HepG2 (cell line): ENCODE measurements at regions not wholly inside any gene's neighbourhood (a gene's known extent, or its start where the extent isn't known, plus 50 kb on each side); places are given as distances from the start of the nearest gene placed in this dataset.

Experiments
- ISL2 ChIP-seq: sonication (generic); formaldehyde crosslinking; IDR thresholded peaks from 2 replicates; pipeline ENCODE4 v1.5.0; 2020; ENCODE audit warnings: missing genetic modification reagents
- ZNF563 ChIP-seq: sonication (generic); formaldehyde crosslinking; IDR thresholded peaks from 2 replicates; pipeline ENCODE4 v1.8.0; 2022; ENCODE audit warnings: mild to moderate bottlenecking, moderate library complexity, missing genetic modification reagents
- ZNF598 ChIP-seq: sonication (generic); formaldehyde crosslinking; IDR thresholded peaks from 2 replicates; pipeline ENCODE4 v1.5.1; 2020; ENCODE audit warnings: mild to moderate bottlenecking, missing genetic modification reagents, borderline replicate concordance
- TF ChIP-seq, protein P1 (sequence below): sonication (generic); formaldehyde crosslinking; IDR thresholded peaks from 2 replicates; pipeline ENCODE4 v1.8.0; 2023; ENCODE audit warnings: mild to moderate bottlenecking, missing genetic modification reagents
- TF ChIP-seq, protein P2 (sequence below): IDR thresholded peaks from 2 replicates; pipeline ENCODE4 v1.6.1; 2016; ENCODE audit warnings: low read depth, missing genetic modification reagents, missing compliant biosample characterization
- TF ChIP-seq, protein P3 (sequence below): IDR thresholded peaks from 2 replicates; pipeline ENCODE4 v1.6.1; 2012; ENCODE audit warnings: inconsistent platforms
- TF ChIP-seq, protein P4 (sequence below), 2 experiments: fragments of 450-650 bp in 1 of 2; sonication (generic) in 1 of 2; formaldehyde crosslinking in 1 of 2; IDR thresholded peaks; 2 replicates each; pipeline versions ENCODE4 v1.6.1 to v1.8.0; 2016 to 2022; ENCODE audit warnings: antibody characterized with exemption in 1 of 2, mild to moderate bottlenecking in 1 of 2, missing genetic modification reagents in 1 of 2

DNA sequence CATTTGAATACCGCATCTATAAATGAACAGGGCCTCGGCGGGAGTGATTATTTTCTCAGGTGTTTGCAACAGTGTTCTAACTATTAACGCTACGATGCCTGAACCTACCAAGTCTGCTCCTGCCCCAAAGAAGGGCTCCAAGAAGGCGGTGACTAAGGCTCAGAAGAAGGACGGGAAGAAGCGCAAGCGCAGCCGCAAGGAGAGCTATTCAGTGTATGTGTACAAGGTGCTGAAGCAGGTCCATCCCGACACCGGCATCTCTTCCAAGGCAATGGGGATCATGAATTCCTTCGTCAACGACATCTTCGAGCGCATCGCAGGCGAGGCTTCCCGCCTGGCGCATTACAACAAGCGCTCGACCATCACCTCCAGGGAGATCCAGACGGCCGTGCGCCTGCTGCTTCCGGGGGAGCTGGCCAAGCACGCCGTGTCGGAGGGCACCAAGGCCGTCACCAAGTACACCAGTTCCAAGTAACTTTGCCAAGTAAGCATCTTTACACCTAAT, 70.9 kb downstream of the HFE start (continued):
- TF ChIP-seq ISL2 (CRISPR knock-in tag): peak; percentile 58; the same call in 1 of the 2 replicates
- TF ChIP-seq, protein P1, sequence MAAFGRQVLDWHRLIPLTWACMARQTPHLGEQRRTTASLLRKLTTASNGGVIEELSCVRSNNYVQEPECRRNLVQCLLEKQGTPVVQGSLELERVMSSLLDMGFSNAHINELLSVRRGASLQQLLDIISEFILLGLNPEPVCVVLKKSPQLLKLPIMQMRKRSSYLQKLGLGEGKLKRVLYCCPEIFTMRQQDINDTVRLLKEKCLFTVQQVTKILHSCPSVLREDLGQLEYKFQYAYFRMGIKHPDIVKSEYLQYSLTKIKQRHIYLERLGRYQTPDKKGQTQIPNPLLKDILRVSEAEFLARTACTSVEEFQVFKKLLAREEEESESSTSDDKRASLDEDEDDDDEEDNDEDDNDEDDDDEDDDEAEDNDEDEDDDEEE: no peak
- TF ChIP-seq, protein P2, sequence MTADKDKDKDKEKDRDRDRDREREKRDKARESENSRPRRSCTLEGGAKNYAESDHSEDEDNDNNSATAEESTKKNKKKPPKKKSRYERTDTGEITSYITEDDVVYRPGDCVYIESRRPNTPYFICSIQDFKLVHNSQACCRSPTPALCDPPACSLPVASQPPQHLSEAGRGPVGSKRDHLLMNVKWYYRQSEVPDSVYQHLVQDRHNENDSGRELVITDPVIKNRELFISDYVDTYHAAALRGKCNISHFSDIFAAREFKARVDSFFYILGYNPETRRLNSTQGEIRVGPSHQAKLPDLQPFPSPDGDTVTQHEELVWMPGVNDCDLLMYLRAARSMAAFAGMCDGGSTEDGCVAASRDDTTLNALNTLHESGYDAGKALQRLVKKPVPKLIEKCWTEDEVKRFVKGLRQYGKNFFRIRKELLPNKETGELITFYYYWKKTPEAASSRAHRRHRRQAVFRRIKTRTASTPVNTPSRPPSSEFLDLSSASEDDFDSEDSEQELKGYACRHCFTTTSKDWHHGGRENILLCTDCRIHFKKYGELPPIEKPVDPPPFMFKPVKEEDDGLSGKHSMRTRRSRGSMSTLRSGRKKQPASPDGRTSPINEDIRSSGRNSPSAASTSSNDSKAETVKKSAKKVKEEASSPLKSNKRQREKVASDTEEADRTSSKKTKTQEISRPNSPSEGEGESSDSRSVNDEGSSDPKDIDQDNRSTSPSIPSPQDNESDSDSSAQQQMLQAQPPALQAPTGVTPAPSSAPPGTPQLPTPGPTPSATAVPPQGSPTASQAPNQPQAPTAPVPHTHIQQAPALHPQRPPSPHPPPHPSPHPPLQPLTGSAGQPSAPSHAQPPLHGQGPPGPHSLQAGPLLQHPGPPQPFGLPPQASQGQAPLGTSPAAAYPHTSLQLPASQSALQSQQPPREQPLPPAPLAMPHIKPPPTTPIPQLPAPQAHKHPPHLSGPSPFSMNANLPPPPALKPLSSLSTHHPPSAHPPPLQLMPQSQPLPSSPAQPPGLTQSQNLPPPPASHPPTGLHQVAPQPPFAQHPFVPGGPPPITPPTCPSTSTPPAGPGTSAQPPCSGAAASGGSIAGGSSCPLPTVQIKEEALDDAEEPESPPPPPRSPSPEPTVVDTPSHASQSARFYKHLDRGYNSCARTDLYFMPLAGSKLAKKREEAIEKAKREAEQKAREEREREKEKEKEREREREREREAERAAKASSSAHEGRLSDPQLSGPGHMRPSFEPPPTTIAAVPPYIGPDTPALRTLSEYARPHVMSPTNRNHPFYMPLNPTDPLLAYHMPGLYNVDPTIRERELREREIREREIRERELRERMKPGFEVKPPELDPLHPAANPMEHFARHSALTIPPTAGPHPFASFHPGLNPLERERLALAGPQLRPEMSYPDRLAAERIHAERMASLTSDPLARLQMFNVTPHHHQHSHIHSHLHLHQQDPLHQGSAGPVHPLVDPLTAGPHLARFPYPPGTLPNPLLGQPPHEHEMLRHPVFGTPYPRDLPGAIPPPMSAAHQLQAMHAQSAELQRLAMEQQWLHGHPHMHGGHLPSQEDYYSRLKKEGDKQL (CRISPR knock-in tag): no peak; the same call in 1 of the 2 replicates
- TF ChIP-seq, protein P3, sequence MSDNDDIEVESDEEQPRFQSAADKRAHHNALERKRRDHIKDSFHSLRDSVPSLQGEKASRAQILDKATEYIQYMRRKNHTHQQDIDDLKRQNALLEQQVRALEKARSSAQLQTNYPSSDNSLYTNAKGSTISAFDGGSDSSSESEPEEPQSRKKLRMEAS: peak; percentile 25; the same call in 1 of the 2 replicates
- TF ChIP-seq, protein P4, sequence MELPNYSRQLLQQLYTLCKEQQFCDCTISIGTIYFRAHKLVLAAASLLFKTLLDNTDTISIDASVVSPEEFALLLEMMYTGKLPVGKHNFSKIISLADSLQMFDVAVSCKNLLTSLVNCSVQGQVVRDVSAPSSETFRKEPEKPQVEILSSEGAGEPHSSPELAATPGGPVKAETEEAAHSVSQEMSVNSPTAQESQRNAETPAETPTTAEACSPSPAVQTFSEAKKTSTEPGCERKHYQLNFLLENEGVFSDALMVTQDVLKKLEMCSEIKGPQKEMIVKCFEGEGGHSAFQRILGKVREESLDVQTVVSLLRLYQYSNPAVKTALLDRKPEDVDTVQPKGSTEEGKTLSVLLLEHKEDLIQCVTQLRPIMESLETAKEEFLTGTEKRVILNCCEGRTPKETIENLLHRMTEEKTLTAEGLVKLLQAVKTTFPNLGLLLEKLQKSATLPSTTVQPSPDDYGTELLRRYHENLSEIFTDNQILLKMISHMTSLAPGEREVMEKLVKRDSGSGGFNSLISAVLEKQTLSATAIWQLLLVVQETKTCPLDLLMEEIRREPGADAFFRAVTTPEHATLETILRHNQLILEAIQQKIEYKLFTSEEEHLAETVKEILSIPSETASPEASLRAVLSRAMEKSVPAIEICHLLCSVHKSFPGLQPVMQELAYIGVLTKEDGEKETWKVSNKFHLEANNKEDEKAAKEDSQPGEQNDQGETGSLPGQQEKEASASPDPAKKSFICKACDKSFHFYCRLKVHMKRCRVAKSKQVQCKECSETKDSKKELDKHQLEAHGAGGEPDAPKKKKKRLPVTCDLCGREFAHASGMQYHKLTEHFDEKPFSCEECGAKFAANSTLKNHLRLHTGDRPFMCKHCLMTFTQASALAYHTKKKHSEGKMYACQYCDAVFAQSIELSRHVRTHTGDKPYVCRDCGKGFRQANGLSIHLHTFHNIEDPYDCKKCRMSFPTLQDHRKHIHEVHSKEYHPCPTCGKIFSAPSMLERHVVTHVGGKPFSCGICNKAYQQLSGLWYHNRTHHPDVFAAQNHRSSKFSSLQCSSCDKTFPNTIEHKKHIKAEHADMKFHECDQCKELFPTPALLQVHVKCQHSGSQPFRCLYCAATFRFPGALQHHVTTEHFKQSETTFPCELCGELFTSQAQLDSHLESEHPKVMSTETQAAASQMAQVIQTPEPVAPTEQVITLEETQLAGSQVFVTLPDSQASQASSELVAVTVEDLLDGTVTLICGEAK (IDR thresholded peaks at IDR 0.05): no peak
- TF ChIP-seq, protein P4 (CRISPR knock-in tag; IDR thresholded peaks at IDR 0.05): peak; percentile 79; the same call in 1 of the 2 replicates
- peak; percentile 88; the same call in 1 of the 2 replicates for TF ChIP-seq ZNF598 (CRISPR knock-in tag)
- TF ChIP-seq ZNF563 (CRISPR knock-in tag): peak; percentile 50; the same call in 1 of the 2 replicates
